ENCODE measurements at regions not wholly inside any gene's neighbourhood (a gene's known extent, or its start where the extent isn't known, plus 50 kb on each side); places are given as distances from the start of the nearest gene placed in this dataset.

DNA sequence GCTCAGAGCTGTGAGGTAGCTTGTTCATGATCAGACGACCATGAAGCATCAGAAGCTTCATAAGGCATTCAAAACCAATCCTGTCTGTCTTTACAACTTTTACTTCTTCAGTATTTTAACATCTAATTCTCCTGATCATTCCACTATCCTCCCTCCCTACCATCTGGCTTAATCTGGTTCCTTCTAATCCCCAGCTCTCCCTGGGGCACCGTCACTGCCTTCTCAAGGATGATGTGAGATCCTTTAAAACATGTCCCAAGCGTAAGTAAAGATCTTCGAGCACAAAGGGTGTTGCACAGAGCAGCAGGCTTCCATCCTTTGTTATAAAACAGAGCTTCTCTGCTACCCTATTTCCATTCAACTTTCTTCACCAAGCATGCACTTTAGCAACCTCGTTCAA is 362.7 kb upstream of the ARRDC4 start:
- no peaks in the 10 kb centered on the region for H3K36me3 Mint-ChIP-seq
- no peaks in the 10 kb centered on the region for H3K4me1 Mint-ChIP-seq
- H3K27me3 Mint-ChIP-seq, result no peaks in the 10 kb centered on the region
- ATAC-seq (no peak), DNase-seq (no peak)
- H3K27ac Mint-ChIP-seq, result no peak overlapping the region
- peaks cover 5% of the 10 kb centered on the region for H3K9me3 Mint-ChIP-seq (ENCODE audit: low read depth)
- no peak overlapping the region for H3K4me3 Mint-ChIP-seq
- CTCF ChIA-PET, result no interaction called here

DNA sequence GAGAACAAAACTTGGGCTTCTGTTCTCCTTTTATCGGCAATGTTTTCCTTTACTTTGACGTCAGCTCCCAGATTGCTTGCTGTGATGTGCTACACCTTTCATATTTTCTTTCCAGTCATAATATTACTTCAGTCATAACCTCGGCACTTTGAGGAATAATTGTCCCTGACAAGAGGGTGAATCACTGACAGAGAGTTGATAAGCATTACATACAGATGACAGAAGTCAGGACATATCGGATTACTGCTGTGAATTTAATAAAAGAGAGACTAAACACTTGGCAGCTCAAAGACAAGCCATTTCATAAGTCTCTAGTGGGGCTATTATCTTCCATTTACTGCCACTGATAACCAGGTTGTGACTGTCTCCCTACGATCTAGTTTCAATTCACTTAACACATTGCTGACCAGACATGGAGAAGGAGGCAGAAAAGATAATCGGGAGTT is 362.1 kb upstream of the ARRDC4 start:
- CTCF ChIA-PET, result no interaction called here
- H3K4me1 Mint-ChIP-seq, result no peaks in the 10 kb centered on the region
- H3K27me3 Mint-ChIP-seq, result no peaks in the 10 kb centered on the region
- H3K4me3 Mint-ChIP-seq, result no peak overlapping the region
- ATAC-seq, result no peak
- H3K9me3 Mint-ChIP-seq (ENCODE audit: low read depth), result peaks cover 5% of the 10 kb centered on the region
- H3K36me3 Mint-ChIP-seq, result no peaks in the 10 kb centered on the region
- no peak overlapping the region for H3K27ac Mint-ChIP-seq
- DNase-seq, result no peak

DNA sequence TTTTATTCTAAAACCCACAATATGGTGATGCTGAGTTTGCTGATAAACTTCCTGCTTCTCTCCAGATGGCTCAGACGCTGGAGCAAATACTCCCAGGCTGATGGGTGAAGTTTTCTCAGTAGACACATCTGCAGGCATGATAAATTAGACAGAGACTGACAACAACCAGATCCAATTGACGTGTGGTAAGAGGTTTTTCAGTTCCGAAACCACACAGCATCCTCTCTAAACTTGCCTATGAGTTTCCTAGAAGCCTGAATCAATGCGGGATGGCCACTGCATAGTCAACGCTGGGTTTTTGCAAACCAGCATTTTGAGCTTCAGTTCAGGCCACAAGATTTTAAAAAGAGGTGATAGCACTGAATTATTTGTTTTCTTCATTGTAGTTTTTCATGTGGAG is 360.3 kb upstream of the ARRDC4 start:
- CTCF ChIA-PET, result no interaction called here
- H3K27ac Mint-ChIP-seq, result no peak overlapping the region
- H3K9me3 Mint-ChIP-seq (ENCODE audit: low read depth), result peaks cover 5% of the 10 kb centered on the region
- no peaks in the 10 kb centered on the region for H3K27me3 Mint-ChIP-seq
- no peak for ATAC-seq
- H3K4me1 Mint-ChIP-seq, result no peaks in the 10 kb centered on the region
- H3K36me3 Mint-ChIP-seq, result no peaks in the 10 kb centered on the region
- H3K4me3 Mint-ChIP-seq, result no peak overlapping the region
- DNase-seq, result no peak

DNA sequence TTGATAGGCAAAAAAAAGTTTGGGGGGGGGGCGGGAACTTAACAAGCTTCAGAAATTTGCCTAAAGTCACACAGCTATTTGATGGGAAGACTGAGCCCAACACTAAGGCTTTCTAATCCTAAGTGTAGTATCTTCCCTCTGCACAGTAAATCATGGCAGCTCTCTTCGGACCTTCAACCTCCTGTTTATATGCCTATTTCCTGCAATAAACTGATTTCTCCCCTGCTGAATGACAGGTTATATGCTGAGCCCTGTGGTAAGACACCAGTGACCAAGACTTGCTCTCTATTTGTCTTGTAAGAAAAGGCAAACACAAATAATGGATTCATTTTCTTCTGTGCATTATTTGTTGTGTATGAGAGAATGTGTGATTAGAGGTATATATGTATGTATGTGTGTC is 355.8 kb upstream of the ARRDC4 start:
- Mint-ChIP-seq H3K4me3 (no peak overlapping the region), H3K27me3 (no peaks in the 10 kb centered on the region), H3K27ac (no peak overlapping the region), H3K9me3 (ENCODE audit: low read depth) (peaks cover 12% of the 10 kb centered on the region), H3K4me1 (no peaks in the 10 kb centered on the region), H3K36me3 (no peaks in the 10 kb centered on the region)
- DNase-seq (no peak), ATAC-seq (no peak)
- CTCF ChIA-PET, result no interaction called here

DNA sequence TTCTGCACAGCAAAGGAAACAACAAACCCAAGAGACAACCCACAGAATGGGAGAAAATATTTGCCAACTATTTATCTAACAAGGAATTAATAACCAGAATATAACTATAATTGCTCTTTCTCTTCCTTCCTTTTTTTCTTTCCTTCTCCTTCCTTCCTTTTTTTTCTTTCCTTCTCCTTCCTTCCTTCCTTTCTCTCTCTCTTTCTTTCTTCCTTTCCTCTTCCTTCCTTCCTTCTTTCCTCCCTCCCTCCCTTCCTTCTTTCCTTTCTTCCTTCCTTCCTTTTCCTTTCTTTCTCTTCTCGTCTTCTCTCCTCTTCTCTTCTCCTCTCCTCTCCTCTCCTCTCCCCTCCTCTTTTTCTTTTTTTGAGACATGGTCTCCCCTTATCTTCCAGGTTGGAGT is 345.4 kb upstream of the ARRDC4 start:
- H3K27ac Mint-ChIP-seq, result no peak overlapping the region
- peaks cover 3% of the 10 kb centered on the region for H3K9me3 Mint-ChIP-seq (ENCODE audit: low read depth)
- CTCF ChIA-PET, result no interaction called here
- H3K27me3 Mint-ChIP-seq, result no peaks in the 10 kb centered on the region
- H3K36me3 Mint-ChIP-seq, result no peaks in the 10 kb centered on the region
- no peak for ATAC-seq
- DNase-seq, result no peak
- H3K4me3 Mint-ChIP-seq, result no peak overlapping the region
- no peaks in the 10 kb centered on the region for H3K4me1 Mint-ChIP-seq

DNA sequence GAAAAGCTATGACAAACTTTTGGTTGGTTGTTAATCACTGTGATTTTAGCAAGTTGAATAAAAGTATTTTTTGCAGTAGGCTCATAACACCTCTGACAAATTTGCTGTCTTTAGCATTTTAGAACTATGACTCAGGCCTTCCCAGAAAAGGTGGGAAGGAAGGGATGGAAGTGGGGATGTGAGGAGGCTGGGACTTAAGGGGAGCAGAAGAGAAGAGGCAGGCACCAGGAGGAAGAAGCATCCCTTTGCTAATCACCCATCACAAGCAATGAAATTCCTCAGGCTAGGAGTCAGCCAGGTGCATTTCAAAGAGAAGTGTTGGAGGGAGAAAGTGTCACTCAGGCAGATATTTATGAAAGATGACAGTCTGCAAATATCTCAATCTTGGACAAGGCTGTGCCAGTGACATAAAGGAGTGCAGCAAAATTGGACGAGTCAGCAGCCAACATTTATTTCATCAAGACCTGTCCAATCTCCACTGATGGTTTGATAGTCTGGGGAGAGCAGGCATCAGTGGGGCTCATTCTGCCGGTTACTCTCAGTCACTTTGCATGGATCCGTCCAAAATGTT is 337.3 kb upstream of the ARRDC4 start:
- no peaks in the 10 kb centered on the region for H3K36me3 Mint-ChIP-seq
- no peak for ATAC-seq

DNA sequence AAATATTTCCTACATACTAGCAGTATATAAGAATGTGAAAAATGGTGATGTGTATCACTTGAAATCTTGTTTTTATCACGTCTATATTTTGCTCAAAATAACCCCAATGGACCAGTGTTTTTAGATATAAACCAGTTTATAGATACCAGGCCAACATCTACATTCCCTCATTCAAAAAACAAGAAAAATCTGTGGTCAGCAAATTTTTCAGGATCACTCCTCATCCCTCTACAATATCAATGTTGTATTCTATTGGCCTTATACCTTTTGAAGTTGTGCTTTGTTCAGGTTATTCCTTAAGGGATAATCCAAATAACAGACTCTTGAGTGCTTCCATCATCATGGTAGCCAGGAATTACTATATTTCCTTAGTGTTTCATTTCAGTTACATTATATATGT is 332.9 kb upstream of the ARRDC4 start:
- no peaks in the 10 kb centered on the region for H3K36me3 Mint-ChIP-seq
- H3K4me1 Mint-ChIP-seq, result no peaks in the 10 kb centered on the region
- ATAC-seq (no peak), DNase-seq (no peak)
- CTCF ChIA-PET, result no interaction called here
- H3K27ac Mint-ChIP-seq, result no peak overlapping the region
- peaks cover 5% of the 10 kb centered on the region for H3K9me3 Mint-ChIP-seq (ENCODE audit: low read depth)
- H3K27me3 Mint-ChIP-seq, result no peaks in the 10 kb centered on the region
- H3K4me3 Mint-ChIP-seq, result no peak overlapping the region

More for the DNA sequence above, 337.3 kb upstream of the ARRDC4 start:
- CTCF ChIA-PET, result no interaction called here
- H3K4me1 Mint-ChIP-seq, result no peaks in the 10 kb centered on the region
- H3K27me3 Mint-ChIP-seq, result no peaks in the 10 kb centered on the region
- no peak for DNase-seq
- no peak overlapping the region for H3K27ac Mint-ChIP-seq
- peaks cover 5% of the 10 kb centered on the region for H3K9me3 Mint-ChIP-seq (ENCODE audit: low read depth)
- no peak overlapping the region for H3K4me3 Mint-ChIP-seq

DNA sequence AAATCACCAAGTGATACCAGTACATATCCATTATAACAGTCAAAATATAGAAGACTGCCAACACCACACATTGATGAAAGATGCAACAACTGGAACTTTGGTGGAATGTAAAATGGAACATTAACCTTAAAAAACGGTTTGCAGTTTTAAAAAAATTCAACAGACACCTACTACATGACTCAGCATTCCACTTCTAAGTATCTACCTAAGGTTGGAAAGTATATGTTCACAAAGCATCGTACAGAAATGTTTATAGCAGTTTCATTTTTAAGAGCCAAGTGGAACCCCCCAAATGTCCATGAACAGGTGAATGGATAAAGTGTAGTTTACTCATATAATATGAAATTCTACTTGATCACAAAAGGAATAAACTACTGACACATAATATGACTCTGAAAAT is 314.7 kb upstream of the ARRDC4 start:
- no peak for DNase-seq
- no peaks in the 10 kb centered on the region for H3K4me1 Mint-ChIP-seq
- CTCF ChIA-PET, result no interaction called here
- peaks cover 4% of the 10 kb centered on the region for H3K9me3 Mint-ChIP-seq (ENCODE audit: low read depth)
- no peaks in the 10 kb centered on the region for H3K27me3 Mint-ChIP-seq
- H3K36me3 Mint-ChIP-seq, result no peaks in the 10 kb centered on the region
- ATAC-seq, result no peak
- H3K4me3 Mint-ChIP-seq, result no peak overlapping the region
- no peak overlapping the region for H3K27ac Mint-ChIP-seq

DNA sequence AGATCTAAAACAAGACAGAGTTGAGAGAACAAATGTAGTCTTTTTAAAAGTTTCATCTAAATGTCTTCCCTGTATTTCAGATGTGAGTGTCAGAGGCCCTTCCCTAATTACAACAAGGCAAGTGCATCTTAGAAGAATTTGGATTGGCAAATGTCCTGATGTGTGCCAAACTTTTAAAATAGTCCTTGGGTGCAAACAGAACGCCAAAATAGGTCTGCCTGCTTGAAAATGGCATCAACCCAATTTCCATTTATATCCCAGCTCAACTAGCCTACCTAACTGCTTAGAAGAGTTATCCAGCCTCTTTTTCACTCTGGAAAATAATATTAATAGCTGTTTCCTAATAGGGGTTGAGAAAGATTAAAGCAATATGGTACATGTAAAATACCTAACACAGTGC is 311.8 kb upstream of the ARRDC4 start:
- Mint-ChIP-seq H3K36me3 (no peaks in the 10 kb centered on the region), H3K9me3 (ENCODE audit: low read depth) (peaks cover 2% of the 10 kb centered on the region), H3K4me3 (no peak overlapping the region), H3K27me3 (peaks cover 7% of the 10 kb centered on the region), H3K27ac (no peak overlapping the region), H3K4me1 (no peaks in the 10 kb centered on the region)
- no peak for DNase-seq
- CTCF ChIA-PET, result no interaction called here
- no peak for ATAC-seq

DNA sequence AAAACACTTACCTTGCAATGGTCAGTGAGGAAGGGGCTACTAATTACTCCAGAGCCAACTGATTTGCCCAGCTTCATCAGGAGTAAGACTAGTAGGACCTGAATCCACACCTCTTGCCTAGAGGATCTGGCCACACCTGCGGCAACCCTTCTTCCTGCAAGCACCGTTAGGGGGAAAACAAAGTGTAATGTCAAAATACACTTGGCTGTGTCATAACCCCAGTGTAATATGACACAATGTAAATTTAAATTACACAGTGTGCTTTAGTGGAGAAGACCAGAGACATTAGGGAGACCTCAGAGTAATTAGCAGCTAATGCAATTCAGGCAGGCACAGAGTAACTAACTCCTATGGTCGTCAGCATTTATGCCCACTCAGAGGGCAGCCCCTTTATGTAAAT is 308.5 kb upstream of the ARRDC4 start:
- Mint-ChIP-seq H3K4me1 (no peaks in the 10 kb centered on the region), H3K36me3 (no peaks in the 10 kb centered on the region), H3K27me3 (peaks cover 7% of the 10 kb centered on the region), H3K9me3 (ENCODE audit: low read depth) (peaks cover 2% of the 10 kb centered on the region), H3K4me3 (no peak overlapping the region), H3K27ac (no peak overlapping the region)
- ATAC-seq (no peak), DNase-seq (no peak)
- CTCF ChIA-PET, result no interaction called here

DNA sequence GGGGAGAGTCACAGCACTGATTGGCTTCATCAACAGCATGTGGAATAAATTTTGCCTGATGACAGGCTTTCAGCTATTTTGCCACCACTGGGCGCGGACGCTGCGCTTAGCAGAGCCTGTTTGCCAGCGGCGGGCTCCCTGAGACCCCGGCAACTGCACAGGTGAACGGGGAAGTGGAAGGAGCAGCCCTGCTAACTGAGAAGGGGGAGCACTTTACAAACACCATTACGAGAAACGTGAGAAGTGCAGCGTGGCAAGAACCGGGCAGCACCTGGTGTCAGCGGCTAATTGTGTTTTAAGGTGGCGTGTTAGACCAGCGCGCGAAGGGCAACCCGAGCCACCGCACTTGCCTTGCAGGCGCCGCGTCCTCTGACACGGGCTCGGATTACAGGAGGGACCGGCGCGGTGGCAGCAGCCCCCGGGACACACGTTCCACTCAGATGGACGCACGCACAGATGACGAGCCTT is 307.8 kb upstream of the ARRDC4 start:
- CTCF ChIA-PET, result no interaction called here
- no peak for DNase-seq
- Mint-ChIP-seq H3K27me3 (peaks cover 7% of the 10 kb centered on the region), H3K4me3 (no peak overlapping the region), H3K9me3 (ENCODE audit: low read depth) (peaks cover 2% of the 10 kb centered on the region), H3K4me1 (no peaks in the 10 kb centered on the region), H3K36me3 (no peaks in the 10 kb centered on the region), H3K27ac (no peak overlapping the region)
- ATAC-seq, result no peak

DNA sequence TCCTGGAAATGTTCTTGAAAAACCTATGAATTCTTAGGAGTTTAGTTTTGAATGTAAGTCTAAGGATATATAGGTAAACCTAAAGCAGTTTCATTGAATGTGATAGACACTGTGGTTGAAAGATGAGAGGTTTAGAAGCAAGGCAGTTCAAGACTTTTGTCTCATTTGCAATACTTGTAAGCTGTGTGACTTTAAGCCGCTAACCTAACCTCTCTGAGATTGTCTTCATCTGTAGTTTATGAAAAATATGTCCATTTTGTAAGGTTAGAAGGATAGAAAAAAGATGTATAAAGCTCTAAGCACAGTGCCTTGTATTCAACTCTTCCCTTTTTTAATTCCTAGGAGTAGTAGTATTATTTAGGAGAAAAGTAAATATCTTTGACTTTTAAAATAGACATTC is 306.6 kb upstream of the ARRDC4 start:
- Mint-ChIP-seq H3K9me3 (ENCODE audit: low read depth) (peaks cover 2% of the 10 kb centered on the region), H3K27me3 (peaks cover 7% of the 10 kb centered on the region), H3K36me3 (no peaks in the 10 kb centered on the region), H3K4me1 (no peaks in the 10 kb centered on the region), H3K4me3 (no peak overlapping the region), H3K27ac (no peak overlapping the region)
- DNase-seq (no peak), ATAC-seq (no peak)
- CTCF ChIA-PET, result no interaction called here

DNA sequence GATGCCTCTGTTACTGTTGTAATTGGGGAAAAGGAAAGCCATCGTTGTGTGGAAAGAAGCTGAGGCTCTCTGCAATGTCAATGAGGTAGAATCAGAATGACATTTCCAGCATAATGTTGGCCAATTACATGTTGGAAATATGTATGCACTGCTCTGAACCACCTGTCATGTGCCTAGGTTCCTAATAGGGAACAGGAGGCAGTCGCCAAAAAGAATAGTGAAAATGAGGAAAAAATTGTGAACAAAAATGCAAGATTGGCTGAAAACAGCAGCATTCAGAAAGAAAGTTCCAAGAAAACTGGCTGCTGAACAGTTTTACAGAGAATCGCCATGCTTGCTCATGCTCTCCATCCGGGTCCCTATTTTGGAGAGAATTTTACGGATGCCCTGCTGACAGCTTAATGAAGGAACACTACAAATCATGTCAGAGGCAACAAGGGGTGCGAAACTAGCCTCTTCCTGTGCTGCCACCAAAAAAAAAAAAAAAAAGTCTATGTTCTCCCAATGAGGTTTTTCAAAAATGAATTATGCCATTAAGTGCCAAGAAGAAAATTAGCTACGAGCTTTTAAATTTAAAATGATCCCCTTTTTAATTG is 305.9 kb upstream of the ARRDC4 start:
- H3K4me1 Mint-ChIP-seq, result no peaks in the 10 kb centered on the region
- H3K27ac Mint-ChIP-seq, result no peak overlapping the region
- H3K9me3 Mint-ChIP-seq (ENCODE audit: low read depth), result peaks cover 2% of the 10 kb centered on the region
- H3K4me3 Mint-ChIP-seq, result no peak overlapping the region
- no peak for ATAC-seq
- no peak for DNase-seq
- peaks cover 7% of the 10 kb centered on the region for H3K27me3 Mint-ChIP-seq
- no peaks in the 10 kb centered on the region for H3K36me3 Mint-ChIP-seq
- CTCF ChIA-PET, result no interaction called here

DNA sequence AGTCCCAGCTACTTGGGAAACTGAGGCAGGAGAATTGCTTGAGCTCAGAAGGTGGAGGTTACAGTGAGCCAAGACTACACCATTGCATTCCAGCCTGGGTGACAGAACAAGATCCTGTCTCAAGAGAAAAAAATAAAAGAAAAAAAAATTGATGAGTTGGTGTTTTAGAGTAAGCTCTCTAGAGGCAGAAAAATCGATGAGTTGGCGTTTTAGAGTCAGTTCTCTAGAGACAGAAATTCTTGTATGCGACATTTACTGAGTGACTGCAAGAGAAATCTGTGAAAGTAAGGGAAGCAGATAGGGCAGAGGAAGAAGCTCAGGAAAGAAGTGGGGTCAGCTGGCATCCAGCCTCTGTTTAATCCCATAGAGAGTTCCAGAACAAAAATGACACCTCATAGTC is 298.7 kb upstream of the ARRDC4 start:
- no peaks in the 10 kb centered on the region for H3K27me3 Mint-ChIP-seq
- peaks cover 11% of the 10 kb centered on the region for H3K9me3 Mint-ChIP-seq (ENCODE audit: low read depth)
- no peaks in the 10 kb centered on the region for H3K36me3 Mint-ChIP-seq
- CTCF ChIA-PET, result no interaction called here
- no peak overlapping the region for H3K27ac Mint-ChIP-seq
- ATAC-seq (no peak), DNase-seq (no peak)
- no peak overlapping the region for H3K4me3 Mint-ChIP-seq
- H3K4me1 Mint-ChIP-seq, result no peaks in the 10 kb centered on the region

DNA sequence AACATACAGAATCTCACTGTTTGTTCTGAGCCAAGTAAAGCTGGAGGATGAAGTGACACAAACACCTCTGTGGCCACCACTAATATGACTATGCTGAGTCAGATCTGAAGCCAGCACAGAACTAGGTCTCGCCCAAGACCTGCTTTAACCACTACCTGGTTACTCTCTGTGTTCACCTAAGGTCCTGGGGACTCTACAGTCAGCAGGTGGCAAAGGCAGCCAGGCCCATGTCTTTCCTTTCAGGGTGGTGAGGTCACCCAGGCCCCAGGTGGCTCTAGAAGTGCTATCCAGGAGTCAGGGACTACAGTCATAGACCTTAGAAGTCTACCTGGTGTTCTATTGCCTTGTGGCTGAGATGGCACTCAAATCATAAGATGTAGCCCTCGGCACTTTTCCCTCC is 287.9 kb upstream of the ARRDC4 start:
- Mint-ChIP-seq H3K9me3 (ENCODE audit: low read depth) (peaks cover 4% of the 10 kb centered on the region), H3K4me1 (no peaks in the 10 kb centered on the region), H3K27ac (no peak overlapping the region), H3K4me3 (no peak overlapping the region), H3K27me3 (no peaks in the 10 kb centered on the region), H3K36me3 (no peaks in the 10 kb centered on the region)
- DNase-seq (no peak), ATAC-seq (no peak)
- CTCF ChIA-PET, result no interaction called here

All from activated CD8-positive, alpha-beta memory T cell treated with anti-CD3 and anti-CD28 coated beads, Interleukin-2, amount 10 ng/mL, durations not matched to agents 7 days and 5 days (primary cell).